Panc1 (cell line): ENCODE measurements at regions not wholly inside any gene's neighbourhood (a gene's known extent, or its start where the extent isn't known, plus 50 kb on each side); places are given as distances from the start of the nearest gene placed in this dataset.

ENCODE experiments used
- ATAC-seq: fragments of 200-7000 bp; cut with Tn5 transposase; 2 replicates; pipeline ENCODE4 v1.9.1; 2020; ENCODE audit warnings: mild to moderate bottlenecking, moderate library complexity
- BruUV-seq: library from RNA; stranded (reverse); fragments of 400-500 nt; replicated peaks from 2 replicates; lab custom pipeline; 2021; lab: Mats Ljungman, UMichigan
- CTCF ChIA-PET: fragments of 300-600 bp; sonication (Branson Sonifier 250); formaldehyde crosslinking; loops from one replicate; lab custom pipeline; 2022; ENCODE audit warnings: antibody characterized with exemption; lab: Charles Lee
- POLR2A ChIA-PET: fragments of 300-600 bp; sonication (Branson Sonifier 250); formaldehyde crosslinking; loops from one replicate; lab custom pipeline; 2022; ENCODE audit warnings: antibody characterized with exemption; lab: Charles Lee
- DNase-seq: peaks from one replicate; pipeline ENCODE4 v3.0.0-alpha.2; 2010; ENCODE audit warnings: low read depth, low spot score
- H3K27ac ChIP-seq: 2 replicates; pipeline ENCODE4 v1.5.1; 2011; ENCODE audit warnings: mild to moderate bottlenecking, low read length, inconsistent platforms
- H3K27me3 ChIP-seq: fragments of 200-500 bp; sonication (Bioruptor generic); 2 replicates; pipeline ENCODE4 v1.6.0; 2014; ENCODE audit warnings: low read length, inconsistent platforms; ENCODE audit not compliant: control insufficient read depth, insufficient read depth
- H3K36me3 ChIP-seq: fragments of 200-500 bp; sonication (Bioruptor generic); 2 replicates; pipeline ENCODE4 v1.5.1; 2014; ENCODE audit warnings: inconsistent platforms, mild to moderate bottlenecking, low read length, moderate library complexity; ENCODE audit not compliant: control insufficient read depth, insufficient read depth
- H3K4me1 ChIP-seq: 2 replicates; pipeline ENCODE4 v1.5.1; 2011; ENCODE audit warnings: inconsistent platforms, mild to moderate bottlenecking, low read length, moderate library complexity; ENCODE audit not compliant: control insufficient read depth, insufficient read depth
- H3K4me3 ChIP-seq, 2 experiments: 2 replicates each; pipeline ENCODE4 v1.5.1; 2011 to 2012; ENCODE audit warnings: low read depth in 2 of 2, low read length in 2 of 2, mild to moderate bottlenecking in 2 of 2, inconsistent platforms in 1 of 2, moderate library complexity in 1 of 2
- H3K9me3 ChIP-seq: fragments of 200-500 bp; sonication (Bioruptor generic); 2 replicates; pipeline ENCODE4 v1.5.1; 2014; ENCODE audit warnings: low read depth, mild to moderate bottlenecking, inconsistent platforms, low read length, moderate library complexity; ENCODE audit not compliant: control insufficient read depth, insufficient read depth
- POLR2AphosphoS5 ChIP-seq: IDR thresholded peaks from 2 replicates; pipeline ENCODE4 v1.6.1; 2012; ENCODE audit warnings: mild to moderate bottlenecking, low read depth, low read length, moderate library complexity
- SIN3A ChIP-seq: IDR thresholded peaks from 2 replicates; pipeline ENCODE4 v1.6.1; 2012; ENCODE audit warnings: low read depth, mild to moderate bottlenecking, low read length, moderate library complexity, borderline replicate concordance; ENCODE audit not compliant: insufficient read depth
- TCF7L2 ChIP-seq: IDR thresholded peaks from 2 replicates; pipeline ENCODE4 v1.6.1; 2011; ENCODE audit warnings: mild to moderate bottlenecking, low read depth, low read length, inconsistent platforms
- in situ Hi-C: cut with HindIII; loops from 2 replicates; pipeline ENCODE4 v1.10.0; 2016; ENCODE audit warnings: low sequenced_read_pairs, low pct_unique_long_range_greater_than_20kb
- intact Hi-C: fragments of 100-400 bp; cut with micrococcal nuclease; formaldehyde crosslinking; loops from one replicate; pipeline ENCODE4 v1.10.0; 2022; ENCODE audit not compliant: unreplicated experiment
- TF ChIP-seq, protein P1 (sequence below), 2 experiments: IDR thresholded peaks; 2 replicates each; pipeline ENCODE4 v1.6.1; 2011 to 2012; ENCODE audit warnings: low read depth in 2 of 2, control low read depth in 1 of 2, low read length in 1 of 2, mild to moderate bottlenecking in 1 of 2, moderate library complexity in 1 of 2; ENCODE audit not compliant: insufficient read depth in 1 of 2
- TF ChIP-seq, protein P2 (sequence below): fragments of 450-650 bp; IDR thresholded peaks from 2 replicates; pipeline ENCODE4 v1.5.1; 2017; ENCODE audit warnings: mild to moderate bottlenecking

DNA sequence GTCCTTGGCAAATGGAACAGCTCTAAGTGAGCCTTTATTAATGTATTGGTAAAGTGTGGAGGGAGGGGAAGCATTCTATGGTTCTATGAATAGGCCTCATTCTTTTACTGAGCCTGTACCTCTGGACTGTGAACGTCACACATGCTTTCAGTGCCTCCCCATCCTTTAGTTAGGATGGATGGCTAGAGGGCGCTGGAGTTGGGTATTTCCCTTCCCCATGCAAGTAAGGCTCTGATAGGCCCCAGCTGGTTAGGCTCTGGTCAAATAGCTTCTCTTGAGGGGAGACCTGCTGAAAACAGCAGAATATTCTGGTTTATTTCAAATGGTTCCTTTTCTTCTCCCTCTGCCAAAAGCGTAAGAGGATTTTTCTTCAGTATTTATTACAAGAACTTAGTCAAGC is 860.9 kb upstream of the MDGA2 start:
- no peaks in the 10 kb centered on the region for H3K4me1 ChIP-seq
- TF ChIP-seq, protein P1, sequence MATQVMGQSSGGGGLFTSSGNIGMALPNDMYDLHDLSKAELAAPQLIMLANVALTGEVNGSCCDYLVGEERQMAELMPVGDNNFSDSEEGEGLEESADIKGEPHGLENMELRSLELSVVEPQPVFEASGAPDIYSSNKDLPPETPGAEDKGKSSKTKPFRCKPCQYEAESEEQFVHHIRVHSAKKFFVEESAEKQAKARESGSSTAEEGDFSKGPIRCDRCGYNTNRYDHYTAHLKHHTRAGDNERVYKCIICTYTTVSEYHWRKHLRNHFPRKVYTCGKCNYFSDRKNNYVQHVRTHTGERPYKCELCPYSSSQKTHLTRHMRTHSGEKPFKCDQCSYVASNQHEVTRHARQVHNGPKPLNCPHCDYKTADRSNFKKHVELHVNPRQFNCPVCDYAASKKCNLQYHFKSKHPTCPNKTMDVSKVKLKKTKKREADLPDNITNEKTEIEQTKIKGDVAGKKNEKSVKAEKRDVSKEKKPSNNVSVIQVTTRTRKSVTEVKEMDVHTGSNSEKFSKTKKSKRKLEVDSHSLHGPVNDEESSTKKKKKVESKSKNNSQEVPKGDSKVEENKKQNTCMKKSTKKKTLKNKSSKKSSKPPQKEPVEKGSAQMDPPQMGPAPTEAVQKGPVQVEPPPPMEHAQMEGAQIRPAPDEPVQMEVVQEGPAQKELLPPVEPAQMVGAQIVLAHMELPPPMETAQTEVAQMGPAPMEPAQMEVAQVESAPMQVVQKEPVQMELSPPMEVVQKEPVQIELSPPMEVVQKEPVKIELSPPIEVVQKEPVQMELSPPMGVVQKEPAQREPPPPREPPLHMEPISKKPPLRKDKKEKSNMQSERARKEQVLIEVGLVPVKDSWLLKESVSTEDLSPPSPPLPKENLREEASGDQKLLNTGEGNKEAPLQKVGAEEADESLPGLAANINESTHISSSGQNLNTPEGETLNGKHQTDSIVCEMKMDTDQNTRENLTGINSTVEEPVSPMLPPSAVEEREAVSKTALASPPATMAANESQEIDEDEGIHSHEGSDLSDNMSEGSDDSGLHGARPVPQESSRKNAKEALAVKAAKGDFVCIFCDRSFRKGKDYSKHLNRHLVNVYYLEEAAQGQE (IDR thresholded peaks at IDR 0.05; ENCODE audit: insufficient read depth in 1 of 2, low read depth in 2 of 2, low read length in 1 of 2): no peak
- TF ChIP-seq POLR2AphosphoS5: no peak
- no peak for TF ChIP-seq TCF7L2
- TF ChIP-seq SIN3A: no peak
- TF ChIP-seq, protein P2, sequence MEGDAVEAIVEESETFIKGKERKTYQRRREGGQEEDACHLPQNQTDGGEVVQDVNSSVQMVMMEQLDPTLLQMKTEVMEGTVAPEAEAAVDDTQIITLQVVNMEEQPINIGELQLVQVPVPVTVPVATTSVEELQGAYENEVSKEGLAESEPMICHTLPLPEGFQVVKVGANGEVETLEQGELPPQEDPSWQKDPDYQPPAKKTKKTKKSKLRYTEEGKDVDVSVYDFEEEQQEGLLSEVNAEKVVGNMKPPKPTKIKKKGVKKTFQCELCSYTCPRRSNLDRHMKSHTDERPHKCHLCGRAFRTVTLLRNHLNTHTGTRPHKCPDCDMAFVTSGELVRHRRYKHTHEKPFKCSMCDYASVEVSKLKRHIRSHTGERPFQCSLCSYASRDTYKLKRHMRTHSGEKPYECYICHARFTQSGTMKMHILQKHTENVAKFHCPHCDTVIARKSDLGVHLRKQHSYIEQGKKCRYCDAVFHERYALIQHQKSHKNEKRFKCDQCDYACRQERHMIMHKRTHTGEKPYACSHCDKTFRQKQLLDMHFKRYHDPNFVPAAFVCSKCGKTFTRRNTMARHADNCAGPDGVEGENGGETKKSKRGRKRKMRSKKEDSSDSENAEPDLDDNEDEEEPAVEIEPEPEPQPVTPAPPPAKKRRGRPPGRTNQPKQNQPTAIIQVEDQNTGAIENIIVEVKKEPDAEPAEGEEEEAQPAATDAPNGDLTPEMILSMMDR: no peak
- H3K4me3 ChIP-seq: no peak overlapping the region
- ATAC-seq: no peak
- ChIA-PET POLR2A (no interaction called here), CTCF (no interaction called here)
- no peak overlapping the region for H3K27ac ChIP-seq
- DNase-seq: no peak
- intact Hi-C loops: no loop called here
- BruUV-seq: no TSS peak
- H3K36me3 ChIP-seq: no peaks in the 10 kb centered on the region
- H3K27me3 ChIP-seq: no peaks in the 10 kb centered on the region
- no peaks in the 10 kb centered on the region for H3K9me3 ChIP-seq
- in situ Hi-C loops: no loop called here

DNA sequence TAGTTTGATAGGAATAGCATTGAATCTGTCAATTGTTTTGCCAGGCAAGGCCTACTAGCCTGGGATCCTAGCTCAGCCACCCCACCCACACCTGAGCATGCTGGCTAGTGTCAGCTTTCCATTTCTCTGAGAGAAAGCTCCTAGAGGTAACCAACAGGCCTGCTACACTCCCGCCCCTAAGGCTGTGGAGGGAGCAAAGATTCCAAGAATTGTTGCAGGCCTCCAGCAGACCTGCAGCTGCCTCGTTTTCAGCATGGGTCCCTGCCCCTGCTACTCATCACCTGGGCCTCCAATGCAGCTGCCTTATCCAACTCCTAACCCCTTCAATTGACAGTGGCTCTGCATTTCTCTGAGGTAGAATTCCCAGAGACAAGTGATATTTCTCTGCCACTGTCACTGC is 852.4 kb upstream of the MDGA2 start:
- TF ChIP-seq SIN3A (no peak), POLR2AphosphoS5 (no peak), TCF7L2 (no peak)
- TF ChIP-seq, protein P1 (IDR thresholded peaks at IDR 0.05; ENCODE audit: insufficient read depth in 1 of 2, low read depth in 2 of 2, low read length in 1 of 2): no peak
- TF ChIP-seq, protein P2: no peak
- intact Hi-C loops: no loop called here
- Histone ChIP-seq H3K27ac (no peak overlapping the region), H3K36me3 (no peaks in the 10 kb centered on the region), H3K4me3 (no peak overlapping the region), H3K9me3 (no peaks in the 10 kb centered on the region), H3K27me3 (no peaks in the 10 kb centered on the region), H3K4me1 (no peaks in the 10 kb centered on the region)
- ATAC-seq: no peak
- ChIA-PET CTCF (no interaction called here), POLR2A (no interaction called here)
- in situ Hi-C loops: no loop called here
- no TSS peak for BruUV-seq
- no peak for DNase-seq
